Vagina (tissue), 2 donors: ENCODE measurements at regions not wholly inside any gene's neighbourhood (a gene's known extent, or its start where the extent isn't known, plus 50 kb on each side); places are given as distances from the start of the nearest gene placed in this dataset.

Source experiments
- DNase-seq, 2 donors: peaks; one replicate each; pipeline ENCODE4 v3.0.0-alpha.2; 2017; ENCODE audit errors: extremely low spot score in 2 of 2
- H3K27ac ChIP-seq: fragments of 200-600 bp; sonication (generic); one replicate; pipeline ENCODE4 v1.5.1; 2019
- H3K27me3 ChIP-seq: fragments of 200-600 bp; sonication (generic); one replicate; pipeline ENCODE4 v1.5.1; 2019
- H3K36me3 ChIP-seq, 2 donors: fragments of 200-600 bp; sonication (generic); one replicate each; pipeline ENCODE4 v1.5.1; 2017 to 2019
- H3K4me1 ChIP-seq: fragments of 200-600 bp; sonication (generic); one replicate; pipeline ENCODE4 v1.5.1; 2019
- H3K4me3 ChIP-seq, 2 donors: fragments of 200-600 bp; sonication (generic); 1 replicate in 1 of 2; 2 replicates in 1 of 2; pipeline ENCODE4 v1.5.1; 2016 to 2019
- H3K9me3 ChIP-seq: fragments of 200-600 bp; sonication (generic); one replicate; pipeline ENCODE4 v1.5.1; 2019
- CTCF ChIP-seq, 3 experiments: fragments of 450-650 bp in 2 of 3; fragments of 200-600 bp in 1 of 3; sonication (generic) in 1 of 3; IDR thresholded peaks; one replicate each; pipeline ENCODE4 v1.5.1; 2017 to 2019; ENCODE audit warnings: antibody characterized with exemption in 3 of 3, mild to moderate bottlenecking in 2 of 3, moderate library complexity in 2 of 3
- POLR2A ChIP-seq, 2 donors: fragments of 450-650 bp; IDR thresholded peaks; one replicate each; pipeline ENCODE4 v1.6.1; 2017; ENCODE audit warnings: antibody characterized with exemption in 2 of 2, mild to moderate bottlenecking in 2 of 2, moderate library complexity in 2 of 2
- POLR2AphosphoS5 ChIP-seq, 2 donors: sonication (generic); formaldehyde crosslinking; IDR thresholded peaks; one replicate each; pipeline ENCODE4 v1.9.0; 2017; ENCODE audit warnings: antibody characterized with exemption in 2 of 2, mild to moderate bottlenecking in 2 of 2, low read depth in 1 of 2; ENCODE audit not compliant: insufficient read depth in 1 of 2
- intact Hi-C: fragments of 100-400 bp; cut with DNase I; formaldehyde crosslinking; loops from one replicate; pipeline ENCODE4 v1.15.1; 2023

- H3K27me3 ChIP-seq = no peaks in the 10 kb centered on the region
- no peaks in the 10 kb centered on the region for H3K36me3 ChIP-seq
- no peak for DNase-seq
- intact Hi-C loops = no loop called here
- no peak overlapping the region for H3K27ac ChIP-seq
- H3K4me3 ChIP-seq = no peak overlapping the region
- no peaks in the 10 kb centered on the region for H3K4me1 ChIP-seq
- TF ChIP-seq POLR2A (IDR thresholded peaks at IDR 0.05) (no peak), CTCF (IDR thresholded peaks at IDR 0.05) (no peak), POLR2AphosphoS5 (IDR thresholded peaks at IDR 0.05; ENCODE audit: insufficient read depth in 1 of 2, low read depth in 1 of 2) (no peak)
- no peaks in the 10 kb centered on the region for H3K9me3 ChIP-seq
Observed at GRCh38 chr15:46751303-46751702, 966.0 kb upstream of the SEMA6D start.

GRCh38 chr15:46753946-46754345 is 963.4 kb upstream of the SEMA6D start:
- Histone ChIP-seq H3K27me3 (no peaks in the 10 kb centered on the region), H3K4me3 (no peak overlapping the region), H3K4me1 (no peaks in the 10 kb centered on the region), H3K36me3 (no peaks in the 10 kb centered on the region), H3K27ac (no peak overlapping the region), H3K9me3 (no peaks in the 10 kb centered on the region)
- TF ChIP-seq POLR2A (IDR thresholded peaks at IDR 0.05) (no peak), CTCF (IDR thresholded peaks at IDR 0.05) (no peak), POLR2AphosphoS5 (IDR thresholded peaks at IDR 0.05; ENCODE audit: insufficient read depth in 1 of 2, low read depth in 1 of 2) (no peak)
- intact Hi-C loops = no loop called here
- DNase-seq = no peak

- TF ChIP-seq POLR2A (IDR thresholded peaks at IDR 0.05) (no peak), POLR2AphosphoS5 (IDR thresholded peaks at IDR 0.05; ENCODE audit: insufficient read depth in 1 of 2, low read depth in 1 of 2) (no peak), CTCF (IDR thresholded peaks at IDR 0.05) (no peak)
- Histone ChIP-seq H3K4me1 (no peaks in the 10 kb centered on the region), H3K36me3 (no peaks in the 10 kb centered on the region), H3K9me3 (no peaks in the 10 kb centered on the region), H3K4me3 (no peak overlapping the region), H3K27me3 (no peaks in the 10 kb centered on the region), H3K27ac (no peak overlapping the region)
- intact Hi-C loops = no loop called here
- no peak for DNase-seq
Observed at GRCh38 chr15:46763091-46763490, 954.2 kb upstream of the SEMA6D start.

GRCh38 chr15:46764851-46765250 is 952.5 kb upstream of the SEMA6D start:
- DNase-seq = no peak
- intact Hi-C loops = no loop called here
- no peaks in the 10 kb centered on the region for H3K27me3 ChIP-seq
- TF ChIP-seq POLR2AphosphoS5 (IDR thresholded peaks at IDR 0.05; ENCODE audit: insufficient read depth in 1 of 2, low read depth in 1 of 2) = no peak
- TF ChIP-seq POLR2A (IDR thresholded peaks at IDR 0.05) = no peak
- TF ChIP-seq CTCF (IDR thresholded peaks at IDR 0.05) = no peak
- H3K27ac ChIP-seq = no peak overlapping the region
- H3K36me3 ChIP-seq = no peaks in the 10 kb centered on the region
- H3K9me3 ChIP-seq = no peaks in the 10 kb centered on the region
- H3K4me3 ChIP-seq = no peak overlapping the region
- no peaks in the 10 kb centered on the region for H3K4me1 ChIP-seq

GRCh38 chr15:46766021-46766420 is 951.3 kb upstream of the SEMA6D start:
- Histone ChIP-seq H3K4me3 (no peak overlapping the region), H3K4me1 (no peaks in the 10 kb centered on the region), H3K9me3 (no peaks in the 10 kb centered on the region), H3K27me3 (no peaks in the 10 kb centered on the region), H3K27ac (no peak overlapping the region), H3K36me3 (no peaks in the 10 kb centered on the region)
- intact Hi-C loops = no loop called here
- TF ChIP-seq POLR2A (IDR thresholded peaks at IDR 0.05) (no peak), POLR2AphosphoS5 (IDR thresholded peaks at IDR 0.05; ENCODE audit: insufficient read depth in 1 of 2, low read depth in 1 of 2) (no peak), CTCF (IDR thresholded peaks at IDR 0.05) (no peak)
- DNase-seq = no peak
